Uterus (tissue), 3 donors: ENCODE measurements at regions not wholly inside any gene's neighbourhood (a gene's known extent, or its start where the extent isn't known, plus 50 kb on each side); places are given as distances from the start of the nearest gene placed in this dataset.

Experiments used
- DNase-seq, 2 donors: peaks; one replicate each; pipeline ENCODE4 v3.0.0-alpha.2; 2019 to 2020
- H3K27ac ChIP-seq, 2 donors: fragments of 200-600 bp; sonication (generic); 1 replicate in 1 of 2; 2 replicates in 1 of 2; pipeline ENCODE4 v1.5.1; 2016 to 2018
- H3K27me3 ChIP-seq, 2 donors: fragments of 200-600 bp; sonication (generic); one replicate each; pipeline ENCODE4 v1.5.1; 2018 to 2019; ENCODE audit warnings: control low read depth in 1 of 2
- H3K36me3 ChIP-seq, 2 donors: fragments of 200-600 bp; sonication (generic); one replicate each; pipeline ENCODE4 v1.5.1; 2019; ENCODE audit warnings: control low read depth in 1 of 2
- H3K4me1 ChIP-seq, 2 donors: fragments of 200-600 bp; sonication (generic); one replicate each; pipeline ENCODE4 v1.5.1; 2018 to 2019; ENCODE audit warnings: control low read depth in 1 of 2
- H3K4me3 ChIP-seq, 2 donors: fragments of 200-600 bp; sonication (generic); 1 replicate in 1 of 2; 2 replicates in 1 of 2; pipeline ENCODE4 v1.5.1; 2018 to 2019; ENCODE audit warnings: mild to moderate bottlenecking in 1 of 2
- H3K9me3 ChIP-seq, 2 donors: fragments of 200-600 bp; sonication (generic); one replicate each; pipeline ENCODE4 v1.5.1; 2019; ENCODE audit warnings: control low read depth in 1 of 2
- POLR2A ChIP-seq, 2 donors: fragments of 450-650 bp; IDR thresholded peaks; one replicate each; pipeline ENCODE4 v1.6.1; 2016; ENCODE audit warnings: antibody characterized with exemption in 2 of 2, mild to moderate bottlenecking in 1 of 2, moderate library complexity in 1 of 2
- intact Hi-C: fragments of 100-400 bp; cut with DNase I; formaldehyde crosslinking; loops from one replicate; pipeline ENCODE4 v1.15.1; 2023; ENCODE audit warnings: low total_unique reads
- TF ChIP-seq, protein P1 (sequence below), 4 experiments: fragments of 200-600 bp in 2 of 4; fragments of 450-650 bp in 2 of 4; sonication (generic) in 2 of 4; IDR thresholded peaks; one replicate each; pipeline ENCODE4 v1.5.1; 2016 to 2019; ENCODE audit warnings: antibody characterized with exemption in 4 of 4, mild to moderate bottlenecking in 2 of 4, moderate library complexity in 1 of 4
- donor health status: DM: yes; HTN: yes; CAD: no.

DNA sequence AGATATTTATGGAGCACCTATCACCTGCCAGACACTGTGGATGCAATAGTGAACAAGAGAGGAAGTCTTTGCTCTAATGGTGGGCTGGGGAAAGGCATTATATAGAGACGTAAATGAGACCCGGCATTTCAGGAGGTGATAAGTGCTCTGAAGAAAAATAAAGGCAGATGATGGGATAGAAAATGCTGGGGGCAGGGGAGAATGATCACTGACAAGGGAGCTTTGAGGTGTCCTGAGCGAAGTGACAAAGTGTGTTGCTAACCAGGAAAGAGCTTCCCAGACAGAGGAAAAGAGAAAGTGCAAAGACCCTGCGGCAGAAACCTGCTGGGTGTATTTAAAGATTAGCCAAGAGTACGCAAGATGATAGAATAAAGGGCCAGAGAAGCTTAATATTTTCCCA lies 1096.1 kb downstream of the BCL11B start:
- no peaks in the 10 kb centered on the region for H3K27me3 ChIP-seq
- no peaks in the 10 kb centered on the region for H3K4me1 ChIP-seq
- H3K36me3 ChIP-seq = no peaks in the 10 kb centered on the region
- H3K27ac ChIP-seq = no peak overlapping the region
- H3K4me3 ChIP-seq = no peak overlapping the region
- TF ChIP-seq, protein P1, sequence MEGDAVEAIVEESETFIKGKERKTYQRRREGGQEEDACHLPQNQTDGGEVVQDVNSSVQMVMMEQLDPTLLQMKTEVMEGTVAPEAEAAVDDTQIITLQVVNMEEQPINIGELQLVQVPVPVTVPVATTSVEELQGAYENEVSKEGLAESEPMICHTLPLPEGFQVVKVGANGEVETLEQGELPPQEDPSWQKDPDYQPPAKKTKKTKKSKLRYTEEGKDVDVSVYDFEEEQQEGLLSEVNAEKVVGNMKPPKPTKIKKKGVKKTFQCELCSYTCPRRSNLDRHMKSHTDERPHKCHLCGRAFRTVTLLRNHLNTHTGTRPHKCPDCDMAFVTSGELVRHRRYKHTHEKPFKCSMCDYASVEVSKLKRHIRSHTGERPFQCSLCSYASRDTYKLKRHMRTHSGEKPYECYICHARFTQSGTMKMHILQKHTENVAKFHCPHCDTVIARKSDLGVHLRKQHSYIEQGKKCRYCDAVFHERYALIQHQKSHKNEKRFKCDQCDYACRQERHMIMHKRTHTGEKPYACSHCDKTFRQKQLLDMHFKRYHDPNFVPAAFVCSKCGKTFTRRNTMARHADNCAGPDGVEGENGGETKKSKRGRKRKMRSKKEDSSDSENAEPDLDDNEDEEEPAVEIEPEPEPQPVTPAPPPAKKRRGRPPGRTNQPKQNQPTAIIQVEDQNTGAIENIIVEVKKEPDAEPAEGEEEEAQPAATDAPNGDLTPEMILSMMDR (IDR thresholded peaks at IDR 0.05) = no peak
- no peak for TF ChIP-seq POLR2A (IDR thresholded peaks at IDR 0.05)
- intact Hi-C loops = no loop called here
- DNase-seq = no peak
- no peaks in the 10 kb centered on the region for H3K9me3 ChIP-seq

DNA sequence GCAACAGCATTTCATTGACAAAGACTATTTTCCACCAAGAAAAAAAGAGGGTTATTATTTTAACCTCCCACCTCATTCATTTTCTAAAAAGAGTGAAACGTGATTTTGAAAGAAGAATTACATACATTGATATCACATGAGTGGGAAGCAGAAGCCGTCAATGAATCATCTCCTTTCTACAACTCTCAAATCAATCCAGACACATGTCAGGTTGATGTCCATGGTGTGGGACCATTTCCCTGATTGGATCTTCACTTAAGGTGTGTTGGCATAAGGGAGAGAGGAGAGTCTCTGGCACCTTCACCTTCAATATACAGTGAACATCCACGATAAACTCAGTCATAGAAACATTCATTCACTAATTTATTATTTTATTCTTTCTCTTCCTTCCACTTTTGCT lies 1095.1 kb downstream of the BCL11B start:
- no peak for DNase-seq
- Histone ChIP-seq H3K27me3 (no peaks in the 10 kb centered on the region), H3K36me3 (no peaks in the 10 kb centered on the region), H3K27ac (no peak overlapping the region), H3K4me3 (no peak overlapping the region), H3K9me3 (no peaks in the 10 kb centered on the region), H3K4me1 (no peaks in the 10 kb centered on the region)
- intact Hi-C loops = no loop called here
- no peak for TF ChIP-seq POLR2A (IDR thresholded peaks at IDR 0.05)
- TF ChIP-seq, protein P1 (IDR thresholded peaks at IDR 0.05) = no peak

DNA sequence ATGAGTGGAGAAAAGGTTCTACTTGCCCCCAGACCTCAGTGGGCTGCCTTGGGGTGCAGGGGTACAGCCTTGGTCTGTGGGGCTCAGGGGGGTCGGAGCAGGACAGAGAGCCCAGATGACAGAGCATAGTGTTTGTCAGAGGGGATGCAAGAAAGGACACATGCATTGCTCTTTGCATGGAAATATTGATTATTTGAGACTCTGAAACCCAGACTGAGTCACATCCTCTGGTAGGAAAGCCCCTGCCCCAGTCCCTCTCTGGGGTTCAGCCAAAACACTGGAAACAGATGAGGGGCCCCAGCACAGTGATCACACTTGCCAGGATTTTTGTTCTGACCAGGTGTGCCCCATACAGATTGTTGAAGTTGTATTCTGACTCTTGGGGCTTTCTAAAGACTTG lies 1094.4 kb downstream of the BCL11B start:
- TF ChIP-seq, protein P1 (IDR thresholded peaks at IDR 0.05) = no peak
- TF ChIP-seq POLR2A (IDR thresholded peaks at IDR 0.05) = no peak

DNA sequence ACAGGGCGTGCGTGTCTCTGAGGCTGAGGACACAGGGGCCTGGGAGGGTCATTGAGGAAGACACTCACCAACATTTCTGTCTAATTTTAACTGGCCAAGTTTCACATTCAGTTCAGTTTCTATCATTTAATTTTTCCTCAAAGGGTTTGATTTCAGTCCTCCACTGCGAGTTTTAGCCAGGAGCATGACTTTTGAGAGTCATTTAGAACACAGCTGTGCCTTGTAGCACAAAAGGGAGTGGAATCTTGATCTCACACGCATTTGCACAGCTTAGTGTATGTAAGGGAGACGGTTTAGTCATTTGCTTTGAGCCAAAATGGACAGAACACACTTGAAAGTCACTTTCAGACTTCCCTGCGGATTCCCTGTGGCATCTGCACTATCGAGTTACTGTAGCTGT lies 1090.8 kb downstream of the BCL11B start:
- Histone ChIP-seq H3K36me3 (no peaks in the 10 kb centered on the region), H3K4me1 (no peaks in the 10 kb centered on the region), H3K27me3 (no peaks in the 10 kb centered on the region), H3K4me3 (no peak overlapping the region), H3K27ac (no peak overlapping the region), H3K9me3 (no peaks in the 10 kb centered on the region)
- no peak for DNase-seq
- TF ChIP-seq, protein P1 (IDR thresholded peaks at IDR 0.05) = no peak
- no peak for TF ChIP-seq POLR2A (IDR thresholded peaks at IDR 0.05)
- intact Hi-C loops = loop anchor here (2.0 kb wide), 1 partner anchor 16 kb away; no protein-coding TSS in a partner anchor

More for the DNA sequence above, 1094.4 kb downstream of the BCL11B start:
- Histone ChIP-seq H3K4me3 (no peak overlapping the region), H3K4me1 (no peaks in the 10 kb centered on the region), H3K27me3 (no peaks in the 10 kb centered on the region), H3K27ac (no peak overlapping the region), H3K9me3 (no peaks in the 10 kb centered on the region), H3K36me3 (no peaks in the 10 kb centered on the region)
- intact Hi-C loops = no loop called here
- no peak for DNase-seq

DNA sequence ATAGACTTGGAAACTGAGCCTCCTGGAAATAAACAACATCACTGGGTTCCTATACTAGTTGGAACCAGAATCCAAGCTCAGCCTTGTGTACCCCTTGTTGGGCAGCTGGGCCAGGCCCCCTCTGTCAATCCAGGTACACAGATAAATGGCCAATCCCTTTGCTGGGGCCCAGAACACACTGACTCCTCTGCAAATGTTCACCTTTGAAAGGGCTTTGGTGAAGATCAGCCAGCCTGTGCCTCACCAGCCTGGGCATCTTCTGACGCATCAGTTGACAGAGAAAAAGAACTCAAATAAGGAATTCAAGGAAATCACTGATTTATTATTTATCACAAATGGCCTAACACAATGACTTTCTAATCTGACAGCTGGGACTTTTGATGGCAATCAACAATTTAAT lies 1090.2 kb downstream of the BCL11B start:
- no peak overlapping the region for H3K4me3 ChIP-seq
- no peak overlapping the region for H3K27ac ChIP-seq
- no peaks in the 10 kb centered on the region for H3K36me3 ChIP-seq
- no peak for DNase-seq
- intact Hi-C loops = loop anchor here (2.0 kb wide), 1 partner anchor 15 kb away; no protein-coding TSS in a partner anchor
- TF ChIP-seq, protein P1 (IDR thresholded peaks at IDR 0.05) = no peak
- no peak for TF ChIP-seq POLR2A (IDR thresholded peaks at IDR 0.05)
- H3K4me1 ChIP-seq = no peaks in the 10 kb centered on the region
- H3K27me3 ChIP-seq = no peaks in the 10 kb centered on the region
- H3K9me3 ChIP-seq = no peaks in the 10 kb centered on the region
